NT2/D1 (cell line): ENCODE measurements at regions not wholly inside any gene's neighbourhood (a gene's known extent, or its start where the extent isn't known, plus 50 kb on each side); places are given as distances from the start of the nearest gene placed in this dataset.

Source experiments
- YY1 ChIP-seq: IDR thresholded peaks from 2 replicates; pipeline ENCODE4 v1.6.1; 2011; ENCODE audit not compliant: insufficient read length, insufficient read depth
- ZNF274 ChIP-seq: IDR thresholded peaks from 2 replicates; pipeline ENCODE4 v1.6.1; 2011; ENCODE audit warnings: mild to moderate bottlenecking, low read depth, low read length

DNA sequence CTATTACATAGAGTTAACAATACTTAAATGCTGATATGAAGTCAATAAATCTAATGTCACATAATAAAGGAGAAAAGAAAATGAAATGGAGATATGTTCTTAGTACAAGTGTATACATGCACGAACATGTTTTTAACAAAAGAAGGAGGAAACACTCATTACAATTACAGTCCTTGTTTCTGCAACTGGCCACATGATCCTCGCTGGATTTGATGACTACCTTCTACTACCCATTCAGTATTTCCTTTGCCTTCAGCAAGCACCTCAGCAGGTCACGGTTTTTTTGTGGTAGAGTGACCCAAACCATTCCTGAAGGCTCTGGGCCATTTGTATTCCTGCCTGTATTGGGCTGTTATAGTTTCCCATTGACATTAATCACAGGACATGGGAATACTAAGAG is 172.8 kb upstream of the CXADR start:
- TF ChIP-seq YY1 = no peak
- TF ChIP-seq ZNF274 = no peak
